Adipose tissue (tissue), 3 donors: ENCODE measurements at regions not wholly inside any gene's neighbourhood (a gene's known extent, or its start where the extent isn't known, plus 50 kb on each side); places are given as distances from the start of the nearest gene placed in this dataset.

Experiments
- H3K27ac ChIP-seq: one replicate; pipeline ENCODE4 v1.5.1; 2013; ENCODE audit warnings: low read depth, low read length
- WGBS, 3 donors: extraction: QIAGEN DNeasy Blood & Tissue Kit; methylation state at CpG; one replicate each; pipeline ENCODE4 v1.1.7; 2013; 5-methylcytosine and 5-hydroxymethylcytosine counted together
- donor health status: healthy with polysubstance abuse.
- donor health status: Bipolar disorder and iron deficiency.
- donor health status: healthy.

DNA sequence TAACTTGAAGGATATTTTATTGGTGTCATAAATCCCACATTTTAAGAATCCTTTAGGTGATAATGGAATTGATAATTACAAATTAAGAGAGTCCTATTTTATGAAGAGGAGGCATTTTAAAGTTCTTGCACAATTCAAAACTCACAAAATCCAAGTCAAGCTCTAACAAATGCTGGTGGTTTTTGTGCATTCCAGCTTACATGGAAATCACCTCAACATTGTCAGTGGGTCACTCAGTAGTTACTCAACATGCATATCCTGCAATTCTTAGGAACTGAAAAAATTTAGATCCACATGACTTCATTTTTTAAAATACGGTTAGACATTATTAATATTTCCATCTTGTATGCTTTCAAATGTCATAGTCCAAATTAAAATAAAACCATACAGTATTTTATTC is 487.2 kb downstream of the CNTN3 start:
- WGBS, 3 donors = 93 to 98% (median 94%) methylated on average over 1 of the region's 1 CpG
- no peak overlapping the region for H3K27ac ChIP-seq

DNA sequence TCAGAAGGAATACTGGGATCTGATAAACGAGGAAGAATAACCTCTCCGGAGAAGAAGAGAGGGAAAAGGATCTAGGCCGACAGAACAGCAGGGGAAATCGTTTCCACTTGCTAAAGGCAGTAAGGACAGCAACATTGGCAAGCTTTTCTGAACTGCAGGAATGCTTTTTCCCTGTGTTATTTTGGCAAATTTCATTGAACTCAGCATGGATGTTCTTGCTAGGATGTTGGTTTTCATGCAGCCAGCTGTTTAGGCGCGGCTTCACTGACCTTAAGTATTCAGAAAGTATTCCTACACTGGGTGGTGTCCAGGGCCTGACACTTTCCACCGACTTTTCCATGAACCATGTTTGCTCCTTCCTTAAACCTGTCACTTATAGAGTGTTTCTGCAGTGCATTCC is 489.7 kb downstream of the CNTN3 start:
- WGBS, 3 donors = 74 to 78% (median 76%) methylated on average over 7 of the region's 7 CpGs
- no peak overlapping the region for H3K27ac ChIP-seq

DNA sequence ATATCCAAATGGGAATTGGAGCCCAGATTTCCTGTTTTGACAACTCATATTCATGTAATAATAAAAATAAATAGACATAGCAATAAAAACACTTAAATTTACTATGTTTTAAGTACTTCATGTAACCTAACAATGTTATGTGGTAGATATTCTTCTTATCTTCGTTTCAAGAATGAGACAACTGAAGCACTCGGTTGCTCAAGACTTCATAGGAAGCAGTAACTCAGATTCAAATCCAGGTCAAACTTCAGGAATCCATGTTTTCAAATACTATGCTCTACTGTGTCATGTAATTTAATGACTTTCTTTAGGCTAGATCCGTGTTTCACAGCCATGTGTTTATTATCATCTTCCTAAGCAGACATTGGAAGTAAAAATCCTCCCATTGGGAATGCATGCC is 492.2 kb downstream of the CNTN3 start:
- no peak overlapping the region for H3K27ac ChIP-seq
- WGBS, 3 donors = 48 to 60% (median 59%) methylated on average over 3 of the region's 3 CpGs

DNA sequence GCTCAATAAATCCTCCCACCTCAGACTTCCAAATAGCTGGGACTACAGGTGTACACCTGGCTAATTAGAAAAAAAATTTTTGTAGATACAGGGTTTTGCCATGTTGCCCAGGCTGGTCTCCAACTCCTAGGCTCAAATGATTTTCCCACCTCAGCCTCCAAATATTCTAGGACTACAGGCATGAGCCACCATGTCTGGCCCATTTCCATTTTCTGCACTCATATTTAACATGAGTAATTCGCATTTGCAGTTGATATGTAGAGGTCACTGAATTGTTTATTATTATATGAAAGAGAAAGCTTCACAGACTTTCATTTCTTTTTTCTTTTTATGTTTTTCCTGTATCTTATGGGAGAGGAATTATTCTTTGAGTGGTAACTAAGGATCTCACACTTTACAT is 492.7 kb downstream of the CNTN3 start:
- WGBS, 3 donors = 57 to 64% (median 61%) methylated on average over 1 of the region's 1 CpG
- no peak overlapping the region for H3K27ac ChIP-seq

DNA sequence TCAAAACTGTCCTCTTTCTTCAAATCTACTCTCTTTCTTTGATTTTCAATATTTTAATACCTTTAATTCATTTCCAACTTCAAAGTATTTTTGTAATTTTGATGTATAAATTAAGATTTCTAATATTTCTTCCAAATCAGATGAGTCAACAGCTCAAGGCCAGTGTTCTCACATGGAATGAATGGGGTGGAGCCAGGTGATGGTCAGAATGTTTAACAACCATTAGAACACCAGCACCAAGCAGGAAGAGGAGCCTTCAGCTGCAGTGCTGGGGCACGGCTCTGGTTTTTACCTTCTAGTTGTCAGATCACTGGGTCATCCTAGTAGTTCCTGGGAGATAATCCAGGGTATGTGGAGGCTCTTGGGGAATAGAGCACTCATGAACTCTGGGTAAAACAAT is 494.5 kb upstream of the PDZRN3 start:
- WGBS, 3 donors = 41 to 73% (median 58%) methylated on average over 1 of the region's 1 CpG
- no peak overlapping the region for H3K27ac ChIP-seq

DNA sequence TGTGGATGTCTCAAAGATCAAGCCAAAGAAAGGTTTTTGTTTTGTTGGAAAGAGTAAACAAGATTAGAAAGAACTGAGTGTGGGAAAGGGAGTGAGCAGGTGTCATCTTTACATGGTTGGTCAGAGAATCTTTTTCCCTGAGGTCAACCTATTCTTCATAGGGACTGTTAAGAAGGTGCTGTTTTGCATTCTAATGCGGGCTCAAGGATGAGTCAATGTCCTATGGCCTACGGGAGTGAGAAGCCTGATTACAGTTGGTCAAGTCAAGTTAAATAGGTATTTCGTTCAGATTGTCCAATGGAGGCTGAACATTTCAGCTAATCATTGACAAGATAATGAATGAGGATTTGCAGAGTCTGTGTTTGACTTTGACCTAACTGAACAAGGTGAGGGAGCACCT is 491.2 kb upstream of the PDZRN3 start:
- 40 to 85% (median 75%) methylated on average over 3 of the region's 3 CpGs for WGBS, 3 donors
- H3K27ac ChIP-seq = no peak overlapping the region

DNA sequence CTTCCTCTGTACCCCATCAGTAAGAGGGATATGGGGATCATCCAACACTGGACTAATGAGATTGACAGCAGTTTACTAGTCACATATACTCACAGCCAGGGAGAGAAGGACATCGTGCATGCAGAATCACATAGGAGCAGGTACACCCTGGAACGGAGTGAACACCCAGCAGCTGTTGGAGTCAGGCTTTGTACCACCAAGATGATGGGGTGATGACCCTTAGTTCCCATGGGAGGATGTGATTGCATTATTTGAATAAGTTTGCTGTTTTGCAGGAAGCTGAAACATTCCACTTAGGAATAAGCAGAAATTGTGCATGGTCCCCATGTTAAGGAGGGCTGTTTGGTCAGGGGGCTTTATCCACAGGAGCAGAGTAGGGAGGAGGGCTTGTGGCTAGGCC is 482.7 kb upstream of the PDZRN3 start:
- H3K27ac ChIP-seq = no peak overlapping the region
- 68 to 79% (median 71%) methylated on average over 2 of the region's 2 CpGs for WGBS, 3 donors

DNA sequence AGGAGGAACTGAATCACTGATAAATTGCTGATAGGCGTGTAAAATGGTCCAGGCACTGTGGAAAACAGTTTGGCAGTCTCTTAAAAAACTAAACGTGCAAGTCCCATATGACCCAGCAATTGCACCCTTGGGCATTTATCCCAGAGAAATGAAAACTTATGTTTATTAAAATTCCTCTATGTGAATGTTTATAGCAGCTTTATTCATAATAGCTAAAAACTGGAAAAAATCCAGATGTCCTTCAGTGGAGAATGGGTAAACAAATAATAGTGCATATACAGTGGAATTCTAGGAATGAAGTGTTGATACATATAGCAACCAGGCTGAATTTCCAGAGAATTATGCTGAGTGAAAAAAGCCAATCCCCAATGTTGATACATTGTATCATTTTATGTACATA is 482.2 kb upstream of the PDZRN3 start:
- WGBS, 3 donors = 17 to 43% (median 40%) methylated on average over 2 of the region's 2 CpGs
- no peak overlapping the region for H3K27ac ChIP-seq

DNA sequence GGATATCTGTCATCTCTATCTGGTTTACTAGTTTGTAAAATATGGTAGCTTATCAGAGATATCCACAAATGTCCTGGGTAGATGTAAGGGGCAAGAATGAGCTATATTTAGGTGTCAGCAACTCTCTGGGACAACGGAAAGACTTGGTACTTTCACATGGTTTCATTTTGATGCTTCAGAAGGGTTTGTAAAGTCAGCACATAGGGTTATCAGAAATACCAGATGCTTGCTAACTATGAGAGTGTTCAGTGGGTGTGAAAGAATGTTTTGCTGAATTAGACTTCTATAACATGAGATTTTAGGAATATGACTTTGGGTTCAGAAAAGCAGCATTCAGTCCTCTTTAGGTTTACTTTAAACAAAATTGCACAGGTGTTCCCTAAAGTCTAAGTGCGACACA is 466.5 kb upstream of the PDZRN3 start:
- WGBS, 3 donors = 41 to 62% (median 59%) methylated on average over 2 of the region's 2 CpGs

DNA sequence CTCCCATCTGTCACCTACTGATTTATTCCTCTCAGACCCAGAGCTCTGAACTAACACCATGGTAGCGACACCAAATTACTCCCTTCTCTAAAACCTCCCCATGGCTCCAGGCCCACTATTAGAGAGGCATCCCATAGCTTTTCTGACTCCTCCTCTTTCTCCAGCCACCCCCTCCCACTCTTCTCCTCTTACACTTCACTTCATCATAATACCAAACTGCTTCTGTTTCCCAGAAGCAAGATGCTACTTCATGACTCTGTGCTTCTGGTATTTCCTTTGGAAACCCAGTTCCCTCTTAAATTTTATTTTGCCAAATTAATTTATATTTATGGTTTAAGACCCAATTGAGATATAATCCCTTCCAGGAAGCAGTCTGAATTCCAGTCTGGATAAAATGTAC is 465.1 kb upstream of the PDZRN3 start:
- no peak overlapping the region for H3K27ac ChIP-seq
- WGBS, 3 donors = 41 to 71% (median 53%) methylated on average over 1 of the region's 1 CpG

More for the DNA sequence above, 466.5 kb upstream of the PDZRN3 start:
- no peak overlapping the region for H3K27ac ChIP-seq

DNA sequence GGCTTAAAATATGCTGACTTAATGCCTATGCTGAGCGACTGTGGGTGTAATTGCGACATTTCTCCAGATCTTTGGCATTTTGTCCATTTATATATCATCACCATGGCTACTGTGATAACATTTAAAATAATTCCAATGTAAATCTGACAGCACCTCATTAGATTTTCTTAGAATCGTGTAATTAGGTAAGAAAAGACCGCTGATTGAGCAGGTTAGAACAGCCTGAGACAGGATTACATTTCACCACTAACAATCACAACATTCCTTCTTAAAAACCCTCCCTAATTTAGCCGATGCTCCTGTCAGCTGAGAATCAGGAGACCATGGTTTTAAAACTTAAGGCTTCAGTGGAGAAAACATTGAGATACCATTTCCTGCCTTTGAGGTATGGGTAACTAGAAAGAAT is 455.3 kb upstream of the PDZRN3 start:
- no peak overlapping the region for H3K27ac ChIP-seq
- WGBS, 3 donors = 49 to 52% (median 52%) methylated on average over 5 of the region's 5 CpGs

DNA sequence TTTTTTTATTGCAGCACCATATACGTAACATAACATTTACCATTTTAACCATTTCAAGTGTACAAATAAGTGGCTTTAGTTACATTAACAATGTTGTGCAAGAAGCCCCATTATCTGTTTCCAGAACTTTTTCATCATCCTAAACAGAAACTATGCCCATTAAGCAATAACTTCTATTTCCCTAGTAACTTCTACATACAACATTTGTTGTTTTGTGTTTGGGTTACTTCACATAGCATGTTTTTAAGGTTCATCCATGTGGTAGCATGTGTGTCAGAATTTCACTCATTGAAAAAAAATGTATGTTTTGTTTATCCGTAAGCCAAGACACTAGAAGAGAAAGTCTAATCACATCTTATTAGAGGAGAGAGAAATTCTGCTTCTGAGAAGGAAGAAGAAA is 450.5 kb upstream of the PDZRN3 start:
- no peak overlapping the region for H3K27ac ChIP-seq
- 44 to 81% (median 67%) methylated on average over 2 of the region's 2 CpGs for WGBS, 3 donors

DNA sequence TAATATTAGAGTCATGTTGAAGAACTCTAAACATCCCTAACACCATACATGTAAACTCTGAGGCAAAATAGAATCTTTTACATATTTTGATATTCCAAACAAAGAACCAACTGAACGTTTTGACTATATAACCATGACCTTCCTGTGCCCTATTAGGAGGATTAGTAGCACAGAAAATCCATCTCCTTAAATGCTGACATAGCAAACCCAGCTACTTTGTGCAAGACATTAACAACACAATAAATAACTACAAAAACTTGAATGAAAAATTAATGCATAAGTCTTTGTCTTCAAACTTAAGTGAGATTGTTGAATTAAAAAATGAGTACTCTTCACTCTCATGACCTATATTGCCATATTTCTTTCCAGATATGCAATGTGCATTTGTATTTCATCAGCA is 450.0 kb upstream of the PDZRN3 start:
- WGBS, 3 donors = 9 to 46% (median 41%) methylated on average over 1 of the region's 1 CpG
- no peak overlapping the region for H3K27ac ChIP-seq

DNA sequence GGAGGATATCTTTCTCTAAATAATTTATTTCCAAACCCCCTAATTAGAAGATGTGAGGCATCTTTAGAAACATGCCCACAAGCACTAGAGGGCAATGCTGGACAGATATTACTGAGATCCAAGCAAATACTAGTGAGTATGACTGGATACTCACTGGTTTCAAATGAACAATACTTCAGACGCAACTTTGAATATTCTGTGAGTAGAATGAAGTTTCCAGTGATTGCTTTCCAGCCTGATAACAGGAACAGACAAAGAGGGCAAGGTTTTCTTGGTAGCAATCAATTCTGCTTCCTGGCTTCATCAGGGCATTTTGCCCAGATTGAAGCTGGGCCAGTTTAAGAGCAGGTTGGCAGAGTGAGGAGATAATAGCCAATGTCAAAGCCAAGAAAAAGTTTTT is 442.6 kb upstream of the PDZRN3 start:
- 0 to 44% (median 15%) methylated on average over 1 of the region's 1 CpG for WGBS, 3 donors

DNA sequence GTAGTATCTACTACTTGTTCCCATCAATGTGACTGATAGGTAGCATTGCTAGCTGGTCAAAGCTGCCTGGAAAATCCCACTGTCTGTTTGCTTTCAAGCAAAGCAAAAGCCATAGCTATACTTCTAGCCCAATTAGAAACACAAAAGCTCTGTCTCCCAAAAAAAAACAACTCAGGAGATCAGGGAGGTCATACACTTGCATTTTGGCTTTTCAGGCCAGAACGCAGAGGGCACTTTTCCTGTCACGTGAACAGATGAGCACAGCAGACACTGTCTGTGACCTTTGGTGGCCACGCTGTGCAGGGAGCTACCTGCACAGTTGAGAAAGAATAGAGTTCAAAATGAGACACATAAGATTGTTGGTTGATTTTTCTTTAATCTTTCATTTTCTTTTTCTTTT is 441.7 kb upstream of the PDZRN3 start:
- WGBS, 3 donors = 72 to 74% (median 73%) methylated on average over 3 of the region's 3 CpGs
- H3K27ac ChIP-seq = no peak overlapping the region

More for the DNA sequence above, 442.6 kb upstream of the PDZRN3 start:
- no peak overlapping the region for H3K27ac ChIP-seq

DNA sequence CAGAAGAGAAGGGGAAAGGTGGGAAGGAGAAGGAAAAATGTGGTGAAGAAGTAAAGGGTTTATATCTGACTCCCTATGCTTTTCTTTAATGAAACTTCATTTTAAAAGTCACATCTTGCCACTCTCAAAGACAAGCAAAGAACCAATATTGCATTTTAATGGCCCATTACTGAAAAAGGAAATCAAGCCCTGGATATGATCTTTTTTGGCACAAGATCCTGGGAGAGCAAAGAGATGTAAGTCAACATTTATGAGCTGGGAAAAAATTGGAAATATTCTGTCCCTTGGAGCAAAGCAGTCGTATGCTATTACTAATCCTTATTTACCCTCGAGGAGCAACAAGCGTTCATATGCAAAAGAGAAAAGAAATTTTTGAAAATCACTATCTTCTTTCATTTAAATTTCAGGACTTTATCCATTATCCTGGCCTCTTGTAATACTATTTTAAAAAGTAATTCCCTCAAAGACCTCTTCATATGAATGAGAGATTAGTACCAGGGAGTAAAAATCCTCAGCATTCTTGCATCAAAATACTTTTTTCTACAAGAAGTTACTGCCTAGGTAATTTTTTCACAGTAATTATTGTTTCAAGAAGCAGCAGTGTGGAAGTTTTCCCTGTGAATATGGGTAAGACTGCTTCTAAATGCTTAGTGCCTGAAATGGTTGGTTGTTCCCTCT is 435.3 kb upstream of the PDZRN3 start:
- WGBS, 3 donors = 55 to 68% (median 67%) methylated on average over 3 of the region's 3 CpGs
- H3K27ac ChIP-seq = no peak overlapping the region

DNA sequence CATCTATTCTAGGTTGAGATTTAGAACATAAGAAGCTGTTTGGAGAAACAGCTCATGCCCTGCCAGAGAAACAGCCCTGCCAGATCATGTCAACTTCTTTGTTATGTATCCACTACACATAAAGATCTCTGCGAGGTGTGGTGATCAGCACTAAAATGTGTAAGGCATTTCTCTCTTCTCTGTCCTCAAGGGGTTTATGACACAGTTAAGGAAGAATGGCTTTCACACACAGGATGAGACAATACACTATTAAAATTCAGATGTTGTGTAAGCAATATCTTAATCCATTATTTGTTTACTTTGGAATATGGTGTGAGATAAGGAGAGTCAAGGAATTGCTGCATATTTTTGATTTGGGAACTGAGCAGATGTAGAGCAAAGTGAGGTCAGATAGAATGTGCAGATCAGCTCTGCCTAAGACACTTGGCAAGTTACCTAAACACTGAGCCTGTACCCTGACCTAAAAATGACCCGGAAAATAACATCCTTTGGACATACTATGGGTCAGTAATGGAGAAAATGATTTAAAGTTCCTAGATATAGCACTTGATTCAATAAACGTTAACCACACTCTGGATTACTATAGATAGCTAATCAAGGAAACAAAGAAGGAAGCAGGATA is 434.7 kb upstream of the PDZRN3 start:
- H3K27ac ChIP-seq = no peak overlapping the region
- WGBS, 3 donors = 52 to 66% (median 62%) methylated on average over 3 of the region's 3 CpGs

DNA sequence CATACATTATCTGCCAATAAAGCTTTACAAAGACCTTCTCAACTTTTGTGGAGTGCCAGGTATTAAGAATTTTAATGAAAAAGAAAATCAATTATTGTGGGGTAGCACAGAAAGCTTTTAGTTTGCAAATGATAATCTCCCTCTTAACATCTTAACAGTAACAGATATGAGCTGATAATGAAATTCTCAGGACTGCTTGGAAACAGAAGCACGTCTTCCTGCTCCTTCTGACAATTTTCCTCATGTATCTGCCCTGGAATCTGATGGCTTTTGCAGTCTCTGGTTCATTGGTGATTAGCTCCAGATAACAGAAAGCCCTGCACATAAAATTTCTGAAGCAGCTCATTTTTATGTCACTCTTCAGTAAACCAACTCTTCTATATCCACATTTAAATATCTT is 432.4 kb upstream of the PDZRN3 start:
- 22 to 63% (median 49%) methylated on average over 1 of the region's 1 CpG for WGBS, 3 donors
- no peak overlapping the region for H3K27ac ChIP-seq

DNA sequence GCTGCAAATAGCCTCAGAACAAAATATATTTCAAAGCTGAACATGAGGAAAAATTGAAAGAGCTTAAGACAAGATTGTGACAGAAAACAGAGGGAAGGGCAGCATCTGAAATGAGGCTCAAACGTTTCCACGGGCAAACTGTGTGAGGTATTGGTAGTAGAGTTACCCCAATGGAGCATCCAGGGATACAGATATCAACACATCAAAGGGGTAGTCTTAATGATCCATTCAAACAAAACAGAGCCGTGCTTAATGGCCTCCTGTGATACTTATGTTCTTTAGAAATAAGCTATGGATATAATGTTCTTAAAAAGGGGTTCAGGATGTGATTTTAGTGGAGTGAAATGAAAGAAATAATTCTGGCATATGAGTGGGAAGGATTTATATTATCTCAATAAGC is 430.3 kb upstream of the PDZRN3 start:
- WGBS, 3 donors = 31 to 54% (median 34%) methylated on average over 3 of the region's 3 CpGs

DNA sequence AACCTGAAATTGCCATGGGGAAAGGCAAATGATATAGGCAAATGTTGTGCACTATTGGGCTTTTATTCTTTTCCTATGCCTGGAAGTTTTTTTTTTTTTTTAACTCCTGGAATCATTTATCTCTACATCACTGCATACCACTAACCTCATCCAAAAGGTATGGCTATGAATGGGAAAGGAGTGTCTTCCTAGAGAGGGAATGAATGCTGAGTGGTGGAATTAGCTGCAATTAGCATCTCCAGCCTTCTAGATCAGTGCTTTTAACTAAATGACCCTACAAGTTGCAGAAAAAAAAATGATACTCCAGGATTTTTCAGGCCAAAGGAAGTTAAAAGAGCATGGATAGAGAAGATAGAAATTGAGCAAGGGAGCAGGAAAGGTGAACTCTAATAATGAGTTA is 429.8 kb upstream of the PDZRN3 start:
- no peak overlapping the region for H3K27ac ChIP-seq

More for the DNA sequence above, 430.3 kb upstream of the PDZRN3 start:
- no peak overlapping the region for H3K27ac ChIP-seq
